ENCODE measurements at regions not wholly inside any gene's neighbourhood (a gene's known extent, or its start where the extent isn't known, plus 50 kb on each side); places are given as distances from the start of the nearest gene placed in this dataset.

- H3K4me3 ChIP-seq = no peak overlapping the region
- TF ChIP-seq CTCF (IDR thresholded peaks at IDR 0.05) = no peak
- no peak for TF ChIP-seq POLR2A (IDR thresholded peaks at IDR 0.05)
- TF ChIP-seq POLR2AphosphoS5 (IDR thresholded peaks at IDR 0.05; ENCODE audit: insufficient read depth in 1 of 2, low read depth in 1 of 2) = no peak
- H3K9me3 ChIP-seq = no peaks in the 10 kb centered on the region
- DNase-seq (ENCODE audit: extremely low spot score in 2 of 2) = no peak
- no peak overlapping the region for H3K27ac ChIP-seq
- no peaks in the 10 kb centered on the region for H3K27me3 ChIP-seq
- H3K4me1 ChIP-seq = no peaks in the 10 kb centered on the region
- intact Hi-C loops (cut with DNase I) = no loop called here
- no peaks in the 10 kb centered on the region for H3K36me3 ChIP-seq
Measured at GRCh38 chr6:91606148-91606901, 1019.5 kb upstream of the MAP3K7 start.

DNA sequence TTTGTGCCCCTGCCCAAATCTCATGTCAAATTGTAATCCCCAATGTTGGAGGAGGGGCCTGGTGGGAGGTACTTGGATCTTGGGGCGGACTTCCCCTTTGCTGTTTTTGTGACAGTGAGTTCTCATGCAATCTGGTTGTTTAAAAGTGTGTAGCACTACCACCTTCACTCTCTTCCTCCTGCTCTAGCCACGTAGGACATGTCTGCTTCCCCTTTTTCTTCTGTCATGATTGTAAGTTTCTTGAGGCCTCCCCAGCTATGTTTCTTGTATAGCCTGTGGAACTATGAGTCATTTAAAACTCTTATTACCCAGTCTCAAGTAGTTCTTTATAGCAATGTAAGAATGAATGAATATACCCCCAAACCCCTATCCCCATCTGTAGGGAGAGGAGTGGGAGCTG is 1013.7 kb upstream of the MAP3K7 start:
- Histone ChIP-seq H3K4me3 (no peak overlapping the region), H3K9me3 (no peaks in the 10 kb centered on the region), H3K27ac (no peak overlapping the region), H3K27me3 (no peaks in the 10 kb centered on the region), H3K4me1 (no peaks in the 10 kb centered on the region), H3K36me3 (no peaks in the 10 kb centered on the region)
- TF ChIP-seq POLR2A (IDR thresholded peaks at IDR 0.05) (no peak), POLR2AphosphoS5 (IDR thresholded peaks at IDR 0.05; ENCODE audit: insufficient read depth in 1 of 2, low read depth in 1 of 2) (no peak), CTCF (IDR thresholded peaks at IDR 0.05) (no peak)
- intact Hi-C loops (cut with DNase I) = no loop called here
- no peak for DNase-seq (ENCODE audit: extremely low spot score in 2 of 2)

DNA sequence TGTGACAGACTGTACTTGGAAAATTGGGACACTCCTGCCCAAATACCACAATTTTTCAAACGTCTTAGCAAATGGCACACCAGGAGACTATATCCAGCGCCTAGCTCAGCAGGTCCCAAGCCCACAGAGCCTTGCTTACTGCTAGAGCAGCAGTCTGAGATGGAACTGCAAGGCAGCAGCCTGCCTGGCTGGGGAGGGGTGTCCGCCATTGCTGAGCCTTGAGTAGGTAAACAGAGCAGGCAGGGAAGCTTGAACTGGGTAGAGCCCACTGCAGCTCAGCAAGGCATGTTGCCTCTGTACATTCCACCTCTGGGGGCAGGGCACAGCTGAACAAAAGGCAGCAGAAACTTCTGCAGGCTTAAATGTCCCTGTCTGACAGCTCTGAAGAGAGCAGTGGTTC is 1003.3 kb upstream of the MAP3K7 start:
- no peak for TF ChIP-seq POLR2AphosphoS5 (IDR thresholded peaks at IDR 0.05; ENCODE audit: insufficient read depth in 1 of 2, low read depth in 1 of 2)
- no peak for TF ChIP-seq POLR2A (IDR thresholded peaks at IDR 0.05)
- no peak for TF ChIP-seq CTCF (IDR thresholded peaks at IDR 0.05)
- no peaks in the 10 kb centered on the region for H3K9me3 ChIP-seq
- H3K4me3 ChIP-seq = no peak overlapping the region
- DNase-seq (ENCODE audit: extremely low spot score in 2 of 2) = no peak
- H3K27ac ChIP-seq = no peak overlapping the region
- intact Hi-C loops (cut with DNase I) = no loop called here
- H3K36me3 ChIP-seq = no peaks in the 10 kb centered on the region
- no peaks in the 10 kb centered on the region for H3K4me1 ChIP-seq
- H3K27me3 ChIP-seq = no peaks in the 10 kb centered on the region

DNA sequence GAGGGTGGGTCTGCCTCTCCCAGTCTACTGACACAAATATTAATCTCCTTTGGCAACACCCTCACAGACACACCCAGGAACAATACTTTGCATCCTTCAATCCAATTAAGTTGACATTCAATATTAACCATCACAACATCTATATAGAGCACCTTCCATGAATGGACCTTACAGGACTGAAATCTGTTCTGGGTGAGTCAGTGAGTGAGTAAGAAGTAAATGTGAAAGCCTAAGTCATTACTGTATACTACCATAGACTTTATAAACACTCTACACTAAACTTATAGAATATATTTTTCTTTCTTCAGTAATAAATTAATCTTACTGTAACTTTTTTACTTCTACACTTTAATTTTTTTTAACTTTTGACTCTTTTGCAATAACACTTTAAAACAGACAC is 993.8 kb upstream of the MAP3K7 start:
- H3K9me3 ChIP-seq = no peaks in the 10 kb centered on the region
- H3K4me1 ChIP-seq = no peaks in the 10 kb centered on the region
- H3K4me3 ChIP-seq = no peak overlapping the region
- TF ChIP-seq POLR2A (IDR thresholded peaks at IDR 0.05) = no peak
- TF ChIP-seq POLR2AphosphoS5 (IDR thresholded peaks at IDR 0.05; ENCODE audit: insufficient read depth in 1 of 2, low read depth in 1 of 2) = no peak
- TF ChIP-seq CTCF (IDR thresholded peaks at IDR 0.05) = no peak
- H3K27me3 ChIP-seq = no peaks in the 10 kb centered on the region
- DNase-seq (ENCODE audit: extremely low spot score in 2 of 2) = no peak
- intact Hi-C loops (cut with DNase I) = no loop called here
- no peak overlapping the region for H3K27ac ChIP-seq
- no peaks in the 10 kb centered on the region for H3K36me3 ChIP-seq

DNA sequence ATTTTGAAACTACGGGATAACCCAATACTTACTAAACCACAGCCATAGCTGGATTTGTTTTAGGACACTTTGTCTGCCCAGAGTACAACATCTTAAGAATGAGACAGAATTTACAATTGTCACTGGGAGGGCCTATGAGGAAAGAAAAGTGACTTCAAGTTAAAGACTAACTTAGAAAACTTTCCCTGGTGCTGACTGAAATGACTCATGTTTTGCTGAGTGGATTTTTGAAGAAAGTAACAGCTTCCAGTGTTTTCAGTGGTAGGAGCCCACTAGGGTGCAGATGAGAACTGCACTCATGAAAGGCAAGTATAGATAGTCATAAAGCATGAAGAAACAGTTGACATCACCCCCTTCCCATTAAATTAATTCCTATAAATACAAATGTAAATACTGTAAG is 988.2 kb upstream of the MAP3K7 start:
- no peak overlapping the region for H3K27ac ChIP-seq
- TF ChIP-seq POLR2AphosphoS5 (IDR thresholded peaks at IDR 0.05; ENCODE audit: insufficient read depth in 1 of 2, low read depth in 1 of 2) (no peak), POLR2A (IDR thresholded peaks at IDR 0.05) (no peak), CTCF (IDR thresholded peaks at IDR 0.05) (no peak)
- no peaks in the 10 kb centered on the region for H3K27me3 ChIP-seq
- intact Hi-C loops (cut with DNase I) = no loop called here
- H3K36me3 ChIP-seq = no peaks in the 10 kb centered on the region
- no peaks in the 10 kb centered on the region for H3K4me1 ChIP-seq
- DNase-seq (ENCODE audit: extremely low spot score in 2 of 2) = no peak
- H3K9me3 ChIP-seq = no peaks in the 10 kb centered on the region
- H3K4me3 ChIP-seq = no peak overlapping the region
